Lung (tissue), 11 donors: ENCODE measurements at regions not wholly inside any gene's neighbourhood (a gene's known extent, or its start where the extent isn't known, plus 50 kb on each side); places are given as distances from the start of the nearest gene placed in this dataset.

Experiments used
- ATAC-seq: fragments of 200-7000 bp; cut with Tn5 transposase; one replicate; pipeline ENCODE4 v1.9.1; 2020; ENCODE audit warnings: moderate number of reproducible peaks; ENCODE audit not compliant: insufficient read depth, low FRiP score
- DNase-seq, 3 donors: peaks; one replicate each; pipeline ENCODE4 v3.0.0-alpha.2; 2013 to 2017
- H3K27ac ChIP-seq, 2 donors: one replicate each; pipeline ENCODE4 v1.5.1; 2013; ENCODE audit warnings: mild to moderate bottlenecking in 2 of 2, moderate library complexity in 2 of 2, control low read depth in 1 of 2, inconsistent platforms in 1 of 2, low read depth in 1 of 2, low read length in 1 of 2
- H3K27me3 ChIP-seq, 3 donors: one replicate each; pipeline ENCODE4 v1.5.1; 2013; ENCODE audit warnings: low read length in 2 of 3; ENCODE audit not compliant: control insufficient read depth in 3 of 3, insufficient read depth in 3 of 3
- H3K36me3 ChIP-seq, 4 donors: one replicate each; pipeline ENCODE4 v1.5.1; 2013; ENCODE audit warnings: low read length in 4 of 4, mild to moderate bottlenecking in 1 of 4, moderate library complexity in 1 of 4; ENCODE audit not compliant: control insufficient read depth in 4 of 4, insufficient read depth in 4 of 4
- H3K4me1 ChIP-seq, 5 donors: one replicate each; pipeline ENCODE4 v1.5.1; 2013; ENCODE audit warnings: low read length in 5 of 5, mild to moderate bottlenecking in 2 of 5, moderate library complexity in 1 of 5; ENCODE audit not compliant: control insufficient read depth in 5 of 5, insufficient read depth in 5 of 5
- H3K4me3 ChIP-seq: one replicate; pipeline ENCODE4 v1.5.1; 2013; ENCODE audit warnings: mild to moderate bottlenecking, control low read depth, moderate library complexity
- H3K9ac ChIP-seq, 2 donors: one replicate each; pipeline ENCODE4 v1.5.1; 2013; ENCODE audit warnings: low read length in 2 of 2, control low read depth in 1 of 2; ENCODE audit not compliant: insufficient read depth in 1 of 2
- H3K9me3 ChIP-seq, 4 donors: one replicate each; pipeline ENCODE4 v1.5.1; 2013; ENCODE audit warnings: low read length in 3 of 4, mild to moderate bottlenecking in 1 of 4, moderate library complexity in 1 of 4; ENCODE audit not compliant: control insufficient read depth in 4 of 4, insufficient read depth in 3 of 4
- WGBS, 2 donors: extraction: QIAGEN DNeasy Blood & Tissue Kit; methylation state at CpG; one replicate each; pipeline ENCODE4 v1.1.7; 2013; 5-methylcytosine and 5-hydroxymethylcytosine counted together
- TF ChIP-seq, protein P1 (sequence below): IDR thresholded peaks from 2 replicates; pipeline ENCODE4 v1.5.1; 2012; ENCODE audit warnings: mild to moderate bottlenecking; ENCODE audit errors: control extremely low read depth, extremely low read depth
- donor health status: control.
- donor health status: control.
- donor health status: Bipolar disorder and iron deficiency.
- donor health status: healthy.
- donor health status: DM: yes; HTN: yes; CAD: no.

DNA sequence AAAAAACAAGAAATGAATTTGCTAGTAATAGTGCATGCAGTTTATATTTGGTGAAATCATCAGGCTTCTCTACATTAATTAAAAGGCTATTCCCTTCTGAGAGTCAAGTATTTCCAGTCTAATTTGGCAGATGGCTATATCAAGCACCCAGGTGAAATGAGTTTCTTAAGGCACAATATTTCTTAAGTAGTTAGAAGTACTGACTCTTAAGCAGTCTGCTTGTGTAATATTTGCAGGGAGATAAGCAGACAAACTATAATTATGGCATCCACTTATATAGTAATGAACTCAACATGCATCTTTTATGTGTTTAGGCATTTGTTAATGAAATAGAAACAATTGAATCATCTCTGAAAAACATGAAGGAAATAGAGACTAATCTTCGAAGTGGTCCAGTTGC is 189.2 kb downstream of the UTRN start:
- TF ChIP-seq, protein P1, sequence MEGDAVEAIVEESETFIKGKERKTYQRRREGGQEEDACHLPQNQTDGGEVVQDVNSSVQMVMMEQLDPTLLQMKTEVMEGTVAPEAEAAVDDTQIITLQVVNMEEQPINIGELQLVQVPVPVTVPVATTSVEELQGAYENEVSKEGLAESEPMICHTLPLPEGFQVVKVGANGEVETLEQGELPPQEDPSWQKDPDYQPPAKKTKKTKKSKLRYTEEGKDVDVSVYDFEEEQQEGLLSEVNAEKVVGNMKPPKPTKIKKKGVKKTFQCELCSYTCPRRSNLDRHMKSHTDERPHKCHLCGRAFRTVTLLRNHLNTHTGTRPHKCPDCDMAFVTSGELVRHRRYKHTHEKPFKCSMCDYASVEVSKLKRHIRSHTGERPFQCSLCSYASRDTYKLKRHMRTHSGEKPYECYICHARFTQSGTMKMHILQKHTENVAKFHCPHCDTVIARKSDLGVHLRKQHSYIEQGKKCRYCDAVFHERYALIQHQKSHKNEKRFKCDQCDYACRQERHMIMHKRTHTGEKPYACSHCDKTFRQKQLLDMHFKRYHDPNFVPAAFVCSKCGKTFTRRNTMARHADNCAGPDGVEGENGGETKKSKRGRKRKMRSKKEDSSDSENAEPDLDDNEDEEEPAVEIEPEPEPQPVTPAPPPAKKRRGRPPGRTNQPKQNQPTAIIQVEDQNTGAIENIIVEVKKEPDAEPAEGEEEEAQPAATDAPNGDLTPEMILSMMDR = no peak
- H3K9ac ChIP-seq = no peak overlapping the region
- DNase-seq (no peak), ATAC-seq (peak; percentile 12)
- WGBS, 2 donors = 67 to 86% methylated on average over 1 of the region's 1 CpG
- no peaks in the 10 kb centered on the region for H3K27me3 ChIP-seq
- H3K36me3 ChIP-seq = peaks cover 7 to 23% (median 13%) of the 10 kb centered on the region in 4 donors
- no peaks in the 10 kb centered on the region for H3K9me3 ChIP-seq
- H3K27ac ChIP-seq = no peak overlapping the region
- H3K4me1 ChIP-seq = peaks cover 0 to 2% (median 0%) of the 10 kb centered on the region in 5 donors
- H3K4me3 ChIP-seq = no peak overlapping the region

DNA sequence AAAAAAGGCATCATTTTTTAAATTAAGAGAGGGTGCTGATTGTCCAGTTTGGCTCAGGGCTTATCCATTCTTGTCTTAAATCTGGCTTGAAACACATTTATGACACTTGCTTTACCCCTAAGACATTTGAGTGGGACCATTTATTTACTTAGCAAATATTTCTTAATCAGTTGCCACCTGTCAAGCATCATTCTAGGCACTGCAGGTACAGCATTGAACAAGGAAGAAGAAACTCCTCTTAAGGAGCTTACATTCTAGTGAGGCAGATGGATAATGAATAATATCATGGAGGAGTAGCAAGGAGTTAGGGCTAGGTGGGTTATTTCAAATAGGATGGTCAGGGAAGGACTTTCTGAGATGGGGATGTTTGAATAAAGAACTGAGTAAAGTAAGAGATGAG is 189.8 kb downstream of the UTRN start:
- H3K4me1 ChIP-seq = peaks cover 0 to 2% (median 0%) of the 10 kb centered on the region in 5 donors
- TF ChIP-seq, protein P1 = no peak
- H3K9ac ChIP-seq = no peak overlapping the region
- H3K9me3 ChIP-seq = no peaks in the 10 kb centered on the region
- no peak overlapping the region for H3K4me3 ChIP-seq
- DNase-seq = no peak
- H3K27ac ChIP-seq = no peak overlapping the region
- no peaks in the 10 kb centered on the region for H3K27me3 ChIP-seq
- ATAC-seq = peak; percentile 51
- H3K36me3 ChIP-seq = peaks cover 7 to 23% (median 15%) of the 10 kb centered on the region in 4 donors

DNA sequence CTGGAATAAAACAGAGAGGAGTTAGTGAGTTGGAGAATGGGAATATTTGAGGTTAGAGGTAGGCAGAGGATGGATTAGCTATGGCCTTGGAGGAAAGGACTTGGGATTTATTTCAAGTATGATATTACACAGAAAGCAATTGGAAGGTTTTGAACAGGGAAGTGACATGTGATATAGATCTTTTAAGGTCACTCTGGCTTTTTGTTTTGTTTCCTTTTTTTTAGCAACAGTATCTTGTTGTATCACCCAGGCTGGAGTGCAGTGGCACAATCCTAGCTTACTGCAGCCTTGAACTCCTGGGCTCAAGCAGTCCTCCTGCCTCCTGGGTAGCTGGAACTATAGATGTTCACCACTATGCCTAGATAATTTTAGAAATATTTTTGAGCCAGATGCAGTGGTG is 190.3 kb downstream of the UTRN start:
- peaks cover 7 to 23% (median 17%) of the 10 kb centered on the region in 4 donors for H3K36me3 ChIP-seq

More for the DNA sequence above, 190.3 kb downstream of the UTRN start:
- Histone ChIP-seq H3K9me3 (no peaks in the 10 kb centered on the region), H3K27me3 (no peaks in the 10 kb centered on the region), H3K27ac (no peak overlapping the region), H3K9ac (no peak overlapping the region), H3K4me1 (peaks cover 0 to 2% (median 0%) of the 10 kb centered on the region in 5 donors), H3K4me3 (no peak overlapping the region)
- TF ChIP-seq, protein P1 = no peak
- ATAC-seq (no peak), DNase-seq (no peak)
